ENCODE measurements at regions not wholly inside any gene's neighbourhood (a gene's known extent, or its start where the extent isn't known, plus 50 kb on each side); places are given as distances from the start of the nearest gene placed in this dataset.
"Not testable (repeated sequence)": the region's sequence is repeated elsewhere in the genome, so short reads cannot be mapped to it uniquely, and the experiment has no call there.

DNA sequence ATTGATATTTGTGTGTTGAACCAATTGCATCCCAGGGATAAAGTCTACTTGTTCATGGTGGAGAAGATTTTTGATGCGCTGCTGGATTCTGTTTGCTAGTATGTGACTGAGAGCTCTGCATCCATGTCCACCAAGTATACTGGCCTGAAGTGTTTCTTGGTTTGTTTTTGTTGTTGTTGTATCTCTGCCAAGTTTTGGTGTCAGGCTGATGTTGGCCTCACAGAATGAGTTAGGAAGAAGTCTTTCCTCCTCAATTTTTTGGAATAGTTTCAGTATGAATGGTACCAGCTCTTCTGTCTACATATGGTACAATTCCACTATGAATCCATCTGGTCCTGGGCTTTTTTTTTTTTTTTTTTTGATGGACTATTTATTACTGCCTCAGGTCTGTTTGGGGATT, 50.9 kb upstream of the OSTN start:
- no peak for DNase-seq

DNA sequence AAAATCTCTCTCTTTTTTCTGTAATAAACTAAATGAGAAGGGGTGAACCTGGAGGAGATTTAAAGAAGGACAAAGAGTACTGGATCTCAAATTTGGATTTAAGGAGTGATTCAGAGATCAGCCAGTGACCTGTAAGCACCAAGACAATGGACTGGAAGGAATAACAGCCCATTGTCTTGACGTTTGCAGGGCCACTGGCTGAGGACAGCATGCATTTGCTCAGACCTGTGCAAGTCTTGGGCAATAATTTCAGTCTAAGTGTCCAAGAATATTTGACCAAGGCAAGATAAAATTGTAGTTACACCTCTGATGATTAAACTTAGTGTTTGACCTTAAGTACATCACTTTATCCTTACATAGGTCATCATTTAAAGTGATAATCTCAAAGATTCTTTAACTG, 55.8 kb upstream of the OSTN start:
- no peak for DNase-seq

DNA sequence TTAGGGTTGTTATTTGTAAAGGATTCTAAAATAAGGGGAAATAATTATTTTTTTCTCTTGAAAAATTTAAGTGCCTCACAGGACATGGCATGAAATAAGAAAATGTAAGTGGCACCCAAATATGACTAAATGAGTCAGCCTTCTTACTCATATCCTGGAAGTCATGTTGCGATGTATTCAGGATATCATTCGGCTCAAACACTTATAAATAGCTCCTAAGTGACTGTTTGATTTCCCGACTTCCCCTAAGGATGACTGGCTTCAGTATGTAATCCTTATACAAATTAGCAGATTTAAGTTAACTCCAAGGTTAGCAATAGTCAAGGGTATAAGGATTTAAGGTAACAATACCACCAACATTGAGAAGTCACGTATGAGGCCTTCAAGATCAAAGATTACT, 57.3 kb upstream of the OSTN start:
- no peak for DNase-seq

- DNase-seq = no peak
These were observed 59.3 kb upstream of the OSTN start for GRCh38 chr3:191139736-191140135.

DNA sequence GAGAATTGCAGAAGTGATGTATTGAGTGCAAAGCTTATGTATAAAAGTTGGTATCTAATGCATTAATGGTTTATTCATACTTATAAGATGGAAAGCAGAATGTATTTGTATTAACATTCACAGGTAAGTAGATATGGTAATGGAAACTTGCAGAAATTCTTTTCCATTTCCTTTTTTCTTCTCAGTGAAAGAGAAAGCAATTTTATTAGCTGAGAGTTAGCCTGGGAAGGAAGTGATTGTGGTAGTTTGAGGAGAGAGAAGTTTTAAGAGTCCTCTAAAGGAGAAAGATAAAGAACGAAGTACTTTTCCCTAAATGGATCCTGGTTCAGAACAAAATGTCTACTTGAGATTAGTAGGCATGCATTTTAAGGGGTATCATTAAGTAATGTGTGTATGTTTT, 60.1 kb upstream of the OSTN start:
- DNase-seq = no peak

DNA sequence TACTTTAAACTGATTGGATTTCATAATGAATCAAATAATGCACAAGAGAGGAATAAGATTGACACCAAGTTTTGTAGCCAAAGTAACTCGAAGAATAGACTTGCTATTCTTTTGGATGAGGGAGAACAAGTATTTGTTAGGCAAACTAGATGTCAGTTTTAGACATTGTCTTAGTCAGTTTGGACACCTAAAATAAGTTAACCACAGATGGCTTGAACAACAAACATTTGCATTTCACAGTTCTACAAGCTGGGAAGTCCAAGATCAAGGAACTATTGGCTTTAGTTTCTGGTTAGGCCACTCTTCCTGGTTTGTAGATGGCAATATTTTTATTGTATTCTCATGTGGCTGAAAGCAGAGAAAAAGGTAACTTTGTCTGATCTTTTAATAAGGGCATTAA, 61.3 kb upstream of the OSTN start:
- DNase-seq = no peak

GRCh38 chr3:191136347-191136746, 62.7 kb upstream of the OSTN start:
- DNase-seq = no peak

DNA sequence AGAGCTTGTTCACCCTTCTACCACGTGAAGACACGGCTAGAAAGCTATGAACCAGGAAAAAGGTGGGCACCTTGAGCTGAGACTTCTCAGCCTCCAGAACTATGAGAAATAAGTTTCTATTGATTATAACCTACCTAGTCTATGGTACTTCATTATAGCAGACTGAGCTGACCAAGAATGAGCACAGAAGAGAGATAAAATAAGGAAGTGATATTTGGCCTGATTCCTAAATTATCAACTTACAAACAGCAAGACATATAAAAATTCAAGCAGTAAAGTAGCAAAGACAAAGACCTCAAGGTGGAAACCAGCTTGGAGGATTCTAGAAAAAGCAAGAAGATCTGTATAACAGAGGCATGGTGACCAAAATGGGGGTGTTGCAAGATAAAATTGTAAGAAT, 63.9 kb upstream of the OSTN start:
- DNase-seq = no peak

GRCh38 chr3:191133359-191133758, 65.7 kb upstream of the OSTN start:
- no peak for DNase-seq

GRCh38 chr3:191131305-191131704, 67.7 kb upstream of the OSTN start:
- DNase-seq = no peak

DNA sequence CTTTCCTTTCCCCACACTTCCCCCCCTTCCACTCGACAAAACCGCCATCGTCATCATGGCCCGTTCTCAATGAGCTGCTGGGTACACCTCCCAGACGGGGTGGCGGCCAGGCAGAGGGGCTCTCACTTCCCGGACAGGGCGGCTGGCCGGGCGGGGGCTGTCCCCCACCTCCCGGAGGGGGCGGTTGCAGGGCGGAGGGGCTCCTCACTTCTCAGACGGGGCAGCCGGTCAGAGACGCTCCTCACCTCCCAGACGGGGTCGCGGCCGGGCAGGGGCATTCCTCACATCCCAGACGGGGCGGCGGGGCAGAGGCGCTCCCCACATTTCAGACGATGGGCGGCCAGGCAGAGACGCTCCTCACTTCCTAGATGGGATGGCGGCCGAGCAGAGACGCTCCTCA, 74.2 kb upstream of the OSTN start:
- DNase-seq = not testable (repeated sequence)

DNA sequence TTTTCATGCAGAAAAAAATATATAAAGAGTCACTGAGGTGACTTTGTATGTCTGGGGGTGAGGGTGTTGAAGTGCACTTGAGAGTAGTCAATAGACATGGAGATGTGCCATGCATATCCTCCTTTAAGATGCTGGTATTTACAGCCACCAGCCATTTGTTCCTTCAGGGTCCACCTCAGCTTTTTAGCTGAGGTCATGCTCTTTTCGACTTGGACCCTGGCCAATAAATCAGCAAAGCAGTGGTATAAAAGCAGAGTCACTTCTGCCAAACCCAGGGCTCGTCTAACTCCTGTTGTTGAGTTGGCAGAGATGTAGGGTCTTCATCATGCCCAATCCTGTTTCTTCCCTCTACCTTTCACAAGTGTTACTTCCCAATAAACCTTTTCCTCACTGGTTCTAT, 75.1 kb upstream of the OSTN start:
- no peak for DNase-seq

DNA sequence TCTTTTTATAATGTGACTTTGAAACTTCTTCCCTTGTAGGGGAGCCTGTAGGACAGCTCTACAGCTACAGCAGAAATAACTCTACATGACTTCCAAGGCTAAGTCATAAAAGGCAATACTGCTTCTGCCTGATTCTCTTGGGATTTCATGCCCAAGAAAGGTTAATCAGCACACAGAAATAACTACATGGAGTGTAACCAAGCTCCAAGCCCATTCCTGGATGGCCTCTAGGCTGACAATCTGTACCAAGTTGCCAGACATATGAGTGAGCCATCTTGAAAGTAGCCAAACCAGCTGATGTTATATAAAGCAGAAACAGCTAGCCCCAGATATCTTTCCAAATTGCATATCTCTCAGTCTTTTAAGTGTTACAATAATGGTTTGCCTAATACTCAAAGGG, 75.8 kb upstream of the OSTN start:
- no peak for DNase-seq

DNA sequence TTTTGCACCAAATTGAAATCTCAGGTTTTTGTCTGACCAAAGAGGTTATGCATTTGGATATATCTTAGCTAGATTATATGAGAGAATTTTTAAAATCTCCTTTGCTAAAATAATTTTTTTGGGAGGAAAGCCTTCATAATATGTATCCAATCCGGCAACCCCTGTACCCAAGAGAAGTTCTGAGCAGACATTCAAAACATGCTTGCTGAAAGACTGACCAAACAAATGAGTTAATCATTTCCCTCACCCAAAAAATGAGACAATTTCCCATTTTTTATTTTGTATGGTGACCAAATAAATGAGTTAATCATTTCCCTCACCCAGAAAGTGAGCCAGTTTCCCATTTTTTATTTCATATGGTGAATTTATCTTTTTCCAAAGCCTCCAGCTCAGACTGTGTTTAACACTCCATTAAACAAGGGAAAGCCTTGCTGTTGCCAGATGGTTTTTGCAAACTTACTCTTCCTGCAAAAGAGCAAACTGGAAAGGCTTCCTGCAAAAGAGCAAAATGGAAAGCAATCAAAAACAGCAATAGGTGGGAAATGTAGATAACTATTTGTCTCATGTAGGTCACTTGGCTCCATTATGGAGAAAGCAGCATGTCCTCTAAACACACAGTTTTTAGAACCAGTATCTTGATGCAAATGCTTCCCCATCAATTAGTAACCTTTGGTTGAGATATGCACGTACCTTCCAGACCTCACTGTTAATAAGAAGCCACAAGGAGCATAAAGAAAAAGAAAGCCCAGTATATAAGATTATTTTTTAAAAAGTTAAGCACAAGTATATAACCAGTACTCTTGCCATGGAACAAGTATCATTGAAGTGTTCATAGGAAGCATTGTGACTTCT, 78.4 kb upstream of the OSTN start:
- DNase-seq = no peak

- no peak for DNase-seq
These were observed 79.4 kb upstream of the OSTN start for GRCh38 chr3:191119415-191120295.

- DNase-seq = no peak
These were observed 87.3 kb upstream of the OSTN start for GRCh38 chr3:191111722-191112121.

DNA sequence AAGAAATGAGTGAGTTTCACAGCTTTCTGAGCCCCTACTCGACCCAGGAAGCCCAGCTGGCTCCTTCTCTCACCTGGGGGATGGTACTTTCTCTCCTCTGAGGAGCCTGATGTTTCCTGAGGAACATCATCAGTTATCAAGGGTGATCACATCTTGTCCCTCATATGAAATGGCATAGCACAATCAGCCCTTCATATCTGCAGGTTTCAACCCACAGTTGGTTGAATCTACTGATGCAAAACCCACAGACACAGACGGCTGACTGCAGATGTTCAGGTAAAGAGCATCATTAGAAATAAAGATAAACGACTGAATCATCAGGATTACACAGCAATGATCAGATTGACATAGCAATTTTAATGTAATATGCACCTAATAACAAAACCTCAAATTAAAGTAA, 93.6 kb upstream of the OSTN start:
- no peak for DNase-seq

DNA sequence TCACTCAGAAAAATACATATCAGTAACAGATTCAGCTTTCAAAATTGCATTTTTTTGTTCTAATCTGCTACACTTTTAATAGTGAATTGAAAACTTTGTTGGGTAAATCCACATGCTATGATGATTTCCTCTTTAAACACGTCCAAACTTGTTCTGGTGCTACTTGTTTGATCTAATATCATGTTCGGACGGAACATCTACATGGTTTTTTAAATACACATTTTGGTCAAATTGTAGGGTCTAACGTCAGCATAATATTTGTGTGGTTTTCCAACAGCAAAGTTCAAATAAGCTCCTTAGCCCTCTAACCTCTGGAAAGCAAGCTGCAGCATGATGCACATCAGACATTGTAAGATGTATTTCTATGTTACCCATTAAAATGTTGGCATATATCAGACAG, 98.5 kb upstream of the OSTN start:
- no peak for DNase-seq

- DNase-seq = no peak
These were observed 104.8 kb upstream of the OSTN start for GRCh38 chr3:191094057-191094845.

GRCh38 chr3:191087391-191087790, 111.7 kb upstream of the OSTN start:
- no peak for DNase-seq

GRCh38 chr3:191085091-191085490, 114.0 kb upstream of the OSTN start:
- no peak for DNase-seq

DNA sequence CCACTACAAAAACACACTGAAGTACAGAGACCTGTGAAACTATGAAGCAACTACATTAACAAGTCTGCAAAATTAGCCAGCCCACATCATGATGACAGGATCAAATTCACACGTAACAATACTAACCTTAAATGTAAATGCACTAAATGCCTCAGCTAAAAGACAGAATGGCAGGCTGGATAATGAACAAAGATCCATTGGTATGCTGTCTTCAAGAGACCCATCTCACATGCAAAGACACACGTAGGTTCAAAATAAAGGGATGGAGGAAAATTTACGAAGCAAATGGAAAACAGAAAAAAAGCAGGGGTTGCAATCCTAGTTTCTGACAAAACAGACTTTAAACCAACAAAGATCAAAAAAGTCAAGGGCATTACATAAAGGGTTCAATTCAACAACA, 120.1 kb upstream of the OSTN start:
- DNase-seq = not testable (repeated sequence)
